ENCODE measurements at regions not wholly inside any gene's neighbourhood (a gene's known extent, or its start where the extent isn't known, plus 50 kb on each side); places are given as distances from the start of the nearest gene placed in this dataset.

DNA sequence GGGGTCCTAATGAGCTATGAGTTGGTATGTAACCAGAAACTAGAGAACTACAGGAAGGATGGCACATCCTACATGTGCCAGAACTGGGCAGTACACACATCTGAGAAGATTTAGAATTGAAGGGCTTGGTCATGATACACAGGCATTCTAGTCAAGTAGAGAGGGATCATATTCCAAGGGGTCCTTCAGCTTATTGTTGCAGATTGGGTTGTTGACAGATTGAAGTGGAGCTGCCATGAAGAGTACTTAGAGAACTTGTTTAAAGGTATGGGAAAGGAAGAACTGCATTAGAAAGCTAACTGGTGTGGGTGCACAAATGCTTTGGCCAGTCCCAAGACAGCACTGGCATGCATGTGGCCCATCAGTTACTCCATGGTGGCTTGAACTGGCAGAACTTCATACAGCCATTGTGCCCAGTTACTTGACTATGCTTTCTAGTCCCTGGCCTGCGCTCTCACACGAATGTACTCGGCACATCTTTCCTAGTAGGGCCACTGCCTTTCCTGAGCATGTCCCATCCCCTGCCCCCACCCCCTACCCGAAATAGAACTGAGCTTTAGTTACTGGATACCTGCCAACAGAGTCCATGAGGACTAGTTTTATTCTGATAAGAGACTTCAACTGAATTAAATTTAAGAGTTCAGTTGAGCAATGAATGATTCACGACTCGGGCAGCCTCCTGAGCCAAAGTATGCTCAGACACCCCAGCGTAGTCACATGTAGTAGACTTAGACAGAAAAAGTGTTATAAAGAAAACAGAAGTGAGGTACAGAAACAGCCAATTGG lies 64.0 kb downstream of the CCNG2 start:
- no peak overlapping the region for H3K4me3 Mint-ChIP-seq
- Histone ChIP-seq H3K4me3 (ENCODE audit: low read length) (no peak overlapping the region), H3K27ac (ENCODE audit: low read length) (no peak overlapping the region), H3K27me3 (ENCODE audit: control insufficient read depth, insufficient read depth, low read length) (no peaks in the 10 kb centered on the region), H3K4me1 (ENCODE audit: control insufficient read depth, insufficient read depth, low read length) (no peaks in the 10 kb centered on the region), H3K9me3 (ENCODE audit: control insufficient read depth, insufficient read depth, low read length) (no peaks in the 10 kb centered on the region), H3K36me3 (ENCODE audit: control insufficient read depth, insufficient read depth, low read length) (no peaks in the 10 kb centered on the region)
- DNase-seq: no peak
- H3K36me3 Mint-ChIP-seq: no peaks in the 10 kb centered on the region
- intact Hi-C loops (cut with micrococcal nuclease): no loop called here
- peaks cover 2 to 14% of the 10 kb centered on the region in 2 donors for H3K27me3 Mint-ChIP-seq (ENCODE audit: low read depth in 2 of 2)
- TF ChIP-seq CTCF (IDR thresholded peaks at IDR 0.05): no peak
- H3K4me1 Mint-ChIP-seq: no peaks in the 10 kb centered on the region
- no peak for ATAC-seq
- H3K9me3 Mint-ChIP-seq: no peaks in the 10 kb centered on the region
- H3K27ac Mint-ChIP-seq: no peak overlapping the region
- 89% methylated on average over 7 of the region's 7 CpGs for WGBS (ENCODE audit: insufficient coverage)

- no peak for DNase-seq
- ATAC-seq: no peak
These were observed 68.0 kb downstream of the CCNG2 start for GRCh38 chr4:77225022-77225421.

DNA sequence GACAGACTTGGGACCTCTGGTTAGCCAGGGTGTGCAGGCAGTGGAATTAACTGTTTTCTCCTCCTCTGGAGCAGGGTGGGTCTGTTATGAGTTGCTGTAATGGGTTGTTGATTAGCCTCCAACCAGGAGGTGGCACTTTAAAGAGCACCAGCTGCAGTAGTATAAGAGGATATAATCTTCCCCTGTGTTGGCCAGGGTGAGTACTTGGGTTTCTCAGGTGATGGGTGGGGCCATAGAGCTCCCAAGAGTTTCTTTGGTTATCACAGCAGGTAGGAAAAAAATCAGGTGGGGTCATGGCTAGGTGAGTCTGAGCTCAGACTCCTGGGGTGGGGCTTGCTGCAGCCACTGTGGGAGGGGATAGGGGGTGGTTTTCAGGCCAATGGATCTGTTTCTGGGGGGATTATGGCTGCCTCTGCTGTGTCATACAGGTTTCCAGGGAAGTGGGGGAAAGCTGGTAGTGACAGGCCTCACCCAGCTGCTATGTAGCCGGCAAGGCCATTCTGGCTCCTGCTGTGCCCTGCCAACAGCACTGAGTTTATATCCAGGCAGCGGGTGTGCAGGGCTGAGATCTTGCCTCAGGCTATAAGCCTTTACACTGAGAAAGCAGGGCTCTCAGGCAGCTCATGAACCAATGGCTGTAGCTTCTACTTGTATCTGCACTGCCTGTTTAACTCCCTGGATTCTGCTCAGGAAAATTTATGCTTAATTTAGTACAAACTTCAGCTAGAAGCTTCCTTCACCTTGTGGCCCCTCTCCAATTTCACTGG lies 70.1 kb downstream of the CCNG2 start:
- no peak for ATAC-seq
- intact Hi-C loops (cut with micrococcal nuclease): no loop called here
- H3K27me3 Mint-ChIP-seq (ENCODE audit: low read depth in 2 of 2): peaks cover 2 to 12% of the 10 kb centered on the region in 2 donors
- H3K9me3 ChIP-seq (ENCODE audit: control insufficient read depth, insufficient read depth, low read length): no peaks in the 10 kb centered on the region
- no peaks in the 10 kb centered on the region for H3K9me3 Mint-ChIP-seq
- no peak overlapping the region for H3K27ac Mint-ChIP-seq
- no peaks in the 10 kb centered on the region for H3K27me3 ChIP-seq (ENCODE audit: control insufficient read depth, insufficient read depth, low read length)
- H3K4me1 Mint-ChIP-seq: no peaks in the 10 kb centered on the region
- H3K4me1 ChIP-seq (ENCODE audit: control insufficient read depth, insufficient read depth, low read length): no peaks in the 10 kb centered on the region
- H3K4me3 ChIP-seq (ENCODE audit: low read length): no peak overlapping the region
- no peak overlapping the region for H3K27ac ChIP-seq (ENCODE audit: low read length)
- H3K36me3 ChIP-seq (ENCODE audit: control insufficient read depth, insufficient read depth, low read length): no peaks in the 10 kb centered on the region
- WGBS (ENCODE audit: insufficient coverage): 98% methylated on average over 2 of the region's 2 CpGs
- DNase-seq: no peak
- no peaks in the 10 kb centered on the region for H3K36me3 Mint-ChIP-seq
- no peak overlapping the region for H3K4me3 Mint-ChIP-seq
- TF ChIP-seq CTCF (IDR thresholded peaks at IDR 0.05): no peak

More at GRCh38 chr4:77225022-77225421, 68.0 kb downstream of the CCNG2 start:
- TF ChIP-seq CTCF (IDR thresholded peaks at IDR 0.05): no peak
- H3K4me3 ChIP-seq (ENCODE audit: low read length): no peak overlapping the region
- H3K36me3 ChIP-seq (ENCODE audit: control insufficient read depth, insufficient read depth, low read length): no peaks in the 10 kb centered on the region
- no peaks in the 10 kb centered on the region for H3K27me3 ChIP-seq (ENCODE audit: control insufficient read depth, insufficient read depth, low read length)
- no peaks in the 10 kb centered on the region for H3K4me1 Mint-ChIP-seq
- no peaks in the 10 kb centered on the region for H3K4me1 ChIP-seq (ENCODE audit: control insufficient read depth, insufficient read depth, low read length)
- no peaks in the 10 kb centered on the region for H3K9me3 Mint-ChIP-seq
- H3K27ac ChIP-seq (ENCODE audit: low read length): no peak overlapping the region
- 73% methylated on average over 2 of the region's 2 CpGs for WGBS (ENCODE audit: insufficient coverage)
- no peaks in the 10 kb centered on the region for H3K36me3 Mint-ChIP-seq
- H3K27ac Mint-ChIP-seq: no peak overlapping the region
- intact Hi-C loops (cut with micrococcal nuclease): no loop called here
- no peaks in the 10 kb centered on the region for H3K9me3 ChIP-seq (ENCODE audit: control insufficient read depth, insufficient read depth, low read length)
- peaks cover 2 to 14% of the 10 kb centered on the region in 2 donors for H3K27me3 Mint-ChIP-seq (ENCODE audit: low read depth in 2 of 2)
- no peak overlapping the region for H3K4me3 Mint-ChIP-seq

Measured in natural killer cell (primary cell).